IgD-negative memory B cell (primary cell): ENCODE measurements at regions not wholly inside any gene's neighbourhood (a gene's known extent, or its start where the extent isn't known, plus 50 kb on each side); places are given as distances from the start of the nearest gene placed in this dataset.

Experiments
- H3K27ac Mint-ChIP-seq, 3 donors: one replicate each; pipeline ENCODE4 v1.8.0; 2020 to 2022; ENCODE audit warnings: mild to moderate bottlenecking in 3 of 3, mixed read lengths in 3 of 3, moderate library complexity in 1 of 3
- H3K27me3 Mint-ChIP-seq: one replicate; pipeline ENCODE4 v1.8.0; 2021; ENCODE audit warnings: mixed read lengths
- H3K36me3 Mint-ChIP-seq: one replicate; pipeline ENCODE4 v1.8.0; 2020; ENCODE audit warnings: mild to moderate bottlenecking, mixed read lengths
- H3K4me1 Mint-ChIP-seq, 3 donors: one replicate each; pipeline ENCODE4 v1.8.0; 2020 to 2022; ENCODE audit warnings: mixed read lengths in 3 of 3, mild to moderate bottlenecking in 1 of 3
- H3K4me3 Mint-ChIP-seq, 4 donors: one replicate each; pipeline ENCODE4 v1.8.0; 2020 to 2022; ENCODE audit warnings: mild to moderate bottlenecking in 4 of 4, mixed read lengths in 4 of 4, moderate library complexity in 3 of 4
- H3K9me3 Mint-ChIP-seq, 3 donors: one replicate each; pipeline ENCODE4 v1.8.0; 2020 to 2021; ENCODE audit warnings: mixed read lengths in 3 of 3, mild to moderate bottlenecking in 1 of 3

- peak overlapping the region in 1 of 3 donors; percentile 89 for H3K27ac Mint-ChIP-seq
- H3K27me3 Mint-ChIP-seq: no peaks in the 10 kb centered on the region
- H3K4me3 Mint-ChIP-seq: no peak overlapping the region
- no peaks in the 10 kb centered on the region for H3K4me1 Mint-ChIP-seq
- H3K36me3 Mint-ChIP-seq: no peaks in the 10 kb centered on the region
- no peaks in the 10 kb centered on the region for H3K9me3 Mint-ChIP-seq
Observed at GRCh38 chr5:82858151-82859025, 218.8 kb downstream of the TMEM167A start.

- H3K9me3 Mint-ChIP-seq: no peaks in the 10 kb centered on the region
- no peaks in the 10 kb centered on the region for H3K36me3 Mint-ChIP-seq
- H3K27ac Mint-ChIP-seq: no peak overlapping the region
Observed at GRCh38 chr5:82855893-82856550, 221.2 kb downstream of the TMEM167A start.

GRCh38 chr5:82854956-82855355 lies 222.2 kb downstream of the TMEM167A start:
- Mint-ChIP-seq H3K36me3 (no peaks in the 10 kb centered on the region), H3K27me3 (no peaks in the 10 kb centered on the region), H3K27ac (no peak overlapping the region), H3K4me1 (no peaks in the 10 kb centered on the region), H3K9me3 (no peaks in the 10 kb centered on the region), H3K4me3 (no peak overlapping the region)

More at GRCh38 chr5:82855893-82856550, 221.2 kb downstream of the TMEM167A start:
- Mint-ChIP-seq H3K4me3 (no peak overlapping the region), H3K27me3 (no peaks in the 10 kb centered on the region), H3K4me1 (no peaks in the 10 kb centered on the region)

GRCh38 chr5:82851471-82851870 lies 225.7 kb downstream of the TMEM167A start:
- H3K36me3 Mint-ChIP-seq: no peaks in the 10 kb centered on the region

GRCh38 chr5:82850393-82850792 lies 226.8 kb downstream of the TMEM167A start:
- no peak overlapping the region for H3K4me3 Mint-ChIP-seq

More at GRCh38 chr5:82851471-82851870, 225.7 kb downstream of the TMEM167A start:
- Mint-ChIP-seq H3K27me3 (no peaks in the 10 kb centered on the region), H3K9me3 (peaks cover 0 to under 1% (median 0%) of the 10 kb centered on the region in 3 donors), H3K4me3 (no peak overlapping the region), H3K4me1 (no peaks in the 10 kb centered on the region), H3K27ac (no peak overlapping the region)

GRCh38 chr5:82849885-82850284 lies 227.3 kb downstream of the TMEM167A start:
- Mint-ChIP-seq H3K4me1 (no peaks in the 10 kb centered on the region), H3K9me3 (peaks cover 0 to 4% (median 0%) of the 10 kb centered on the region in 3 donors), H3K36me3 (no peaks in the 10 kb centered on the region), H3K27ac (no peak overlapping the region), H3K4me3 (no peak overlapping the region), H3K27me3 (no peaks in the 10 kb centered on the region)

More at GRCh38 chr5:82850393-82850792, 226.8 kb downstream of the TMEM167A start:
- Mint-ChIP-seq H3K27me3 (no peaks in the 10 kb centered on the region), H3K27ac (no peak overlapping the region), H3K4me1 (no peaks in the 10 kb centered on the region), H3K9me3 (peaks cover 0 to 2% (median 0%) of the 10 kb centered on the region in 3 donors), H3K36me3 (no peaks in the 10 kb centered on the region)

GRCh38 chr5:82847562-82847961 lies 229.6 kb downstream of the TMEM167A start:
- peaks cover 2 to 7% (median 4%) of the 10 kb centered on the region in 3 donors for H3K9me3 Mint-ChIP-seq
- H3K4me3 Mint-ChIP-seq: no peak overlapping the region
- H3K4me1 Mint-ChIP-seq: no peaks in the 10 kb centered on the region
- H3K27ac Mint-ChIP-seq: no peak overlapping the region
- H3K27me3 Mint-ChIP-seq: no peaks in the 10 kb centered on the region
- H3K36me3 Mint-ChIP-seq: no peaks in the 10 kb centered on the region

- Mint-ChIP-seq H3K4me1 (no peaks in the 10 kb centered on the region), H3K27ac (no peak overlapping the region), H3K4me3 (no peak overlapping the region), H3K9me3 (peaks cover 5 to 16% (median 10%) of the 10 kb centered on the region in 3 donors), H3K27me3 (no peaks in the 10 kb centered on the region), H3K36me3 (no peaks in the 10 kb centered on the region)
Observed at GRCh38 chr5:82839881-82840280, 237.3 kb downstream of the TMEM167A start.

GRCh38 chr5:82835488-82835887 lies 241.7 kb downstream of the TMEM167A start:
- Mint-ChIP-seq H3K4me3 (no peak overlapping the region), H3K36me3 (no peaks in the 10 kb centered on the region), H3K27ac (no peak overlapping the region), H3K27me3 (peaks cover 1% of the 10 kb centered on the region), H3K9me3 (peaks cover 4 to 19% (median 8%) of the 10 kb centered on the region in 3 donors), H3K4me1 (no peaks in the 10 kb centered on the region)

GRCh38 chr5:82834151-82834550 lies 243.0 kb downstream of the TMEM167A start:
- Mint-ChIP-seq H3K27me3 (peaks cover 1% of the 10 kb centered on the region), H3K9me3 (peaks cover 4 to 19% (median 8%) of the 10 kb centered on the region in 3 donors), H3K27ac (no peak overlapping the region), H3K4me1 (no peaks in the 10 kb centered on the region), H3K4me3 (no peak overlapping the region), H3K36me3 (no peaks in the 10 kb centered on the region)

GRCh38 chr5:82833277-82833676 lies 243.9 kb downstream of the TMEM167A start:
- Mint-ChIP-seq H3K9me3 (peaks cover 4 to 19% (median 8%) of the 10 kb centered on the region in 3 donors), H3K4me3 (no peak overlapping the region), H3K27ac (no peak overlapping the region), H3K27me3 (peaks cover 1% of the 10 kb centered on the region), H3K36me3 (no peaks in the 10 kb centered on the region), H3K4me1 (no peaks in the 10 kb centered on the region)

- H3K9me3 Mint-ChIP-seq: peaks cover 4 to 19% (median 8%) of the 10 kb centered on the region in 3 donors
- no peak overlapping the region for H3K4me3 Mint-ChIP-seq
- H3K27ac Mint-ChIP-seq: no peak overlapping the region
- H3K36me3 Mint-ChIP-seq: no peaks in the 10 kb centered on the region
- H3K4me1 Mint-ChIP-seq: no peaks in the 10 kb centered on the region
- H3K27me3 Mint-ChIP-seq: peaks cover 1% of the 10 kb centered on the region
Observed at GRCh38 chr5:82832445-82832844, 244.7 kb downstream of the TMEM167A start.

- Mint-ChIP-seq H3K9me3 (peaks cover 0 to 5% (median 0%) of the 10 kb centered on the region in 3 donors), H3K27ac (no peak overlapping the region), H3K27me3 (peaks cover 1% of the 10 kb centered on the region), H3K4me3 (no peak overlapping the region), H3K4me1 (peaks cover 0 to 3% (median 0%) of the 10 kb centered on the region in 3 donors), H3K36me3 (no peaks in the 10 kb centered on the region)
Observed at GRCh38 chr5:82828211-82828610, 249.0 kb downstream of the TMEM167A start.

GRCh38 chr5:82827651-82828050 lies 249.5 kb downstream of the TMEM167A start:
- Mint-ChIP-seq H3K27ac (no peak overlapping the region), H3K27me3 (peaks cover 1% of the 10 kb centered on the region), H3K4me1 (peaks cover 0 to 3% (median 0%) of the 10 kb centered on the region in 3 donors), H3K4me3 (no peak overlapping the region), H3K36me3 (no peaks in the 10 kb centered on the region), H3K9me3 (no peaks in the 10 kb centered on the region)

- no peaks in the 10 kb centered on the region for H3K9me3 Mint-ChIP-seq
- H3K4me1 Mint-ChIP-seq: peaks cover 10 to 21% (median 14%) of the 10 kb centered on the region in 3 donors
- no peak overlapping the region for H3K4me3 Mint-ChIP-seq
- no peaks in the 10 kb centered on the region for H3K36me3 Mint-ChIP-seq
- no peaks in the 10 kb centered on the region for H3K27me3 Mint-ChIP-seq
- no peak overlapping the region for H3K27ac Mint-ChIP-seq
Observed at GRCh38 chr5:82822634-82822927, 254.6 kb downstream of the TMEM167A start.
